ENCODE measurements at regions not wholly inside any gene's neighbourhood (a gene's known extent, or its start where the extent isn't known, plus 50 kb on each side); places are given as distances from the start of the nearest gene placed in this dataset.

DNA sequence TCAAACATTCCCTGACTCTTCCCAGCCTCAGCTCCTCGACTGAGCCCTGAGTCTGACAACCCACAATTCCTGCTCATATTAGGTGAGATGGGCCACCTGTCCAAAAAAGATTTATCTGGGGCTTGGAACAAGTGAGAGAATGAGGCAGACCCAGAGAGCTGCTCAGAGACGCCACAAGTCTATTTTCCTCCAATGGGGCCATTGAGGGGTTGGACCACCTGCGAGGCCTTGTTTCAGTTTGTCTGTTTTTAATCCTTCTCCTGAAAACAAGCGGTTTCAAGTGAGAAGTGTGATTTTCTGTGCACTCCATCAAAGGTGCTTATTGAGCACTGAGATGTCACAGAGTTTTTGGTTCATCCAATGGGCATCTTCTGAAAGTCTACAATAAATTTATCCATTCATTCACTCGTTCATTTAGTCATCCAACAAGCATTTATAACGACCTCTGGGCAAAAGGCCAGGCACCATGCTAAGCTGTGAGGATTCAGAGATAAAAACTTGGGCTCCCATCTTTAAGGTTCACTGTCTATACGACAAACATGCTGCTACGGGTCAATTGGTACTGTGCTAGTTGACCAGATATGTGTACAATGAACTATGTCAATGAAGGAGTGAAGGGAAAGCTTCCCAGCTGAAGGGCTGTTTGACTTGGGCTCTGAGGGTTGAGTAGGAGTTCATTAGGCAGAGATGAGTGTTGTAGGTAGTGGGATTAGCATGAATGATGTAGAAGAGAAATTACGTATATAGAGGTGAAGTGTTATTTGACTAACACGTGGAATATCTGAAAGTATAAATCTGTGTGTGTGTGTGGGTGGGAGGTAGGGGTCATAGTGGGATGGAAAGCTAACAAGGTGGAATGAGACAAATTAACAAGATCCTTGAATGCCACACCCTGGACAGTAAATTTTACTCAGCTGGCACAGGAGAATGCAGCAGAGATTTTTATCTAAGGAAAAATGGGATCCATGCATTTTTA is 168.9 kb downstream of the MIAT start:
- TF ChIP-seq, protein P1, sequence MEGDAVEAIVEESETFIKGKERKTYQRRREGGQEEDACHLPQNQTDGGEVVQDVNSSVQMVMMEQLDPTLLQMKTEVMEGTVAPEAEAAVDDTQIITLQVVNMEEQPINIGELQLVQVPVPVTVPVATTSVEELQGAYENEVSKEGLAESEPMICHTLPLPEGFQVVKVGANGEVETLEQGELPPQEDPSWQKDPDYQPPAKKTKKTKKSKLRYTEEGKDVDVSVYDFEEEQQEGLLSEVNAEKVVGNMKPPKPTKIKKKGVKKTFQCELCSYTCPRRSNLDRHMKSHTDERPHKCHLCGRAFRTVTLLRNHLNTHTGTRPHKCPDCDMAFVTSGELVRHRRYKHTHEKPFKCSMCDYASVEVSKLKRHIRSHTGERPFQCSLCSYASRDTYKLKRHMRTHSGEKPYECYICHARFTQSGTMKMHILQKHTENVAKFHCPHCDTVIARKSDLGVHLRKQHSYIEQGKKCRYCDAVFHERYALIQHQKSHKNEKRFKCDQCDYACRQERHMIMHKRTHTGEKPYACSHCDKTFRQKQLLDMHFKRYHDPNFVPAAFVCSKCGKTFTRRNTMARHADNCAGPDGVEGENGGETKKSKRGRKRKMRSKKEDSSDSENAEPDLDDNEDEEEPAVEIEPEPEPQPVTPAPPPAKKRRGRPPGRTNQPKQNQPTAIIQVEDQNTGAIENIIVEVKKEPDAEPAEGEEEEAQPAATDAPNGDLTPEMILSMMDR (IDR thresholded peaks at IDR 0.05) = no peak
- no peak for TF ChIP-seq POLR2A (IDR thresholded peaks at IDR 0.05)

Data from Peyer's patch (tissue), 4 donors.